Astrocyte (in vitro differentiated cells and primary cell): ENCODE measurements at regions not wholly inside any gene's neighbourhood (a gene's known extent, or its start where the extent isn't known, plus 50 kb on each side); places are given as distances from the start of the nearest gene placed in this dataset.

Source experiments
- EZH2 ChIP-seq: IDR thresholded peaks from 2 replicates; pipeline ENCODE4 v1.6.1; 2012; ENCODE audit warnings: mild to moderate bottlenecking, low read length, inconsistent platforms; ENCODE audit not compliant: insufficient read depth
- TF ChIP-seq, protein P1 (sequence below): IDR thresholded peaks from 2 replicates; pipeline ENCODE4 v1.5.1; 2011; ENCODE audit warnings: low read depth, mild to moderate bottlenecking, inconsistent platforms, low read length, moderate library complexity; ENCODE audit not compliant: insufficient read depth

DNA sequence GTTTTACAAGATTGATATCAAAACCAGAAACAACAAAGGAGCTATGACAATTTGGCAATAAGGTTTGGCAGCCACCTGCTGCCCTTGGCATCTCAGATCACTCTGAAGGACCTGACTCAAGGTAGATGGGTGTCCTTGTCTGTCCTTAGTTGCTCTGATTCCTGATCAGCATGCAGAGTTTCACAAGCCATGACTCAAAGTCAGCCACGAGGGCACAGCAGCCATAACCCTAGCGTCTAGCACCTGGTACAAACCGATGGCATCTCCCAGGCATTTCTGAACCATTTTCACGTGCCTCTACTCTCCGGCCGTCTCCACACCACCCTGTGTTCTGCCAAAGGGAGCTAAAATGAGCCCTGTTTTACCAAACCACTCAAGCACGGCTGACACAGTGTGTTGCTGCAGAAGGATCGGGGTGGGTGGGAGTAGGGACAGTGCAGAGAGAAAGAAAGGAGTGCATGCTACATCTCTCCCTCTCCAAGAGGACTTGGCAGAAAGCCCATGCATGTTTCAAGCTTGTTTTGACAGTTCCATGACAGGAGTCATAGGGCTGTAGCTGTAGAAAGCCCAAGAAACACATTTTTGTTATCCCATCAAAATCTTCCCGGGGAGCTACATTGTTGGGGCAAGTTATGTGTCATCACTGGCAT is 297.3 kb downstream of the ABCC12 start:
- TF ChIP-seq, protein P1, sequence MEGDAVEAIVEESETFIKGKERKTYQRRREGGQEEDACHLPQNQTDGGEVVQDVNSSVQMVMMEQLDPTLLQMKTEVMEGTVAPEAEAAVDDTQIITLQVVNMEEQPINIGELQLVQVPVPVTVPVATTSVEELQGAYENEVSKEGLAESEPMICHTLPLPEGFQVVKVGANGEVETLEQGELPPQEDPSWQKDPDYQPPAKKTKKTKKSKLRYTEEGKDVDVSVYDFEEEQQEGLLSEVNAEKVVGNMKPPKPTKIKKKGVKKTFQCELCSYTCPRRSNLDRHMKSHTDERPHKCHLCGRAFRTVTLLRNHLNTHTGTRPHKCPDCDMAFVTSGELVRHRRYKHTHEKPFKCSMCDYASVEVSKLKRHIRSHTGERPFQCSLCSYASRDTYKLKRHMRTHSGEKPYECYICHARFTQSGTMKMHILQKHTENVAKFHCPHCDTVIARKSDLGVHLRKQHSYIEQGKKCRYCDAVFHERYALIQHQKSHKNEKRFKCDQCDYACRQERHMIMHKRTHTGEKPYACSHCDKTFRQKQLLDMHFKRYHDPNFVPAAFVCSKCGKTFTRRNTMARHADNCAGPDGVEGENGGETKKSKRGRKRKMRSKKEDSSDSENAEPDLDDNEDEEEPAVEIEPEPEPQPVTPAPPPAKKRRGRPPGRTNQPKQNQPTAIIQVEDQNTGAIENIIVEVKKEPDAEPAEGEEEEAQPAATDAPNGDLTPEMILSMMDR, result no peak
- no peak for TF ChIP-seq EZH2
